AG04449 (cell line): ENCODE measurements at regions not wholly inside any gene's neighbourhood (a gene's known extent, or its start where the extent isn't known, plus 50 kb on each side); places are given as distances from the start of the nearest gene placed in this dataset.

Experiments used
- CTCF ChIA-PET: fragments of 350-600 bp; formaldehyde crosslinking; extraction: SDS; loops from one replicate; lab custom pipeline; 2021; ENCODE audit warnings: antibody characterized with exemption; lab: Yijun Ruan, JAX
- POLR2A ChIA-PET: fragments of 400-600, 350-600 bp; formaldehyde crosslinking; extraction: SDS; loops from one replicate; lab custom pipeline; 2020; ENCODE audit warnings: antibody characterized with exemption, inconsistent platforms; lab: Yijun Ruan, JAX
- DNase-seq: peaks from one replicate; pipeline ENCODE4 v3.0.0-alpha.2; 2010; ENCODE audit warnings: low read depth, low spot score
- H3K4me3 ChIP-seq: 2 replicates; pipeline ENCODE4 v1.5.1; 2011; ENCODE audit warnings: low read depth, mild to moderate bottlenecking, control low read depth, low read length
- TF ChIP-seq, protein P1 (sequence below): IDR thresholded peaks from one replicate; pipeline ENCODE4 v1.5.1; 2011; ENCODE audit warnings: mild to moderate bottlenecking, moderate library complexity, low read length, control low read depth, inconsistent platforms; ENCODE audit not compliant: insufficient read depth; ENCODE audit errors: missing control alignments

DNA sequence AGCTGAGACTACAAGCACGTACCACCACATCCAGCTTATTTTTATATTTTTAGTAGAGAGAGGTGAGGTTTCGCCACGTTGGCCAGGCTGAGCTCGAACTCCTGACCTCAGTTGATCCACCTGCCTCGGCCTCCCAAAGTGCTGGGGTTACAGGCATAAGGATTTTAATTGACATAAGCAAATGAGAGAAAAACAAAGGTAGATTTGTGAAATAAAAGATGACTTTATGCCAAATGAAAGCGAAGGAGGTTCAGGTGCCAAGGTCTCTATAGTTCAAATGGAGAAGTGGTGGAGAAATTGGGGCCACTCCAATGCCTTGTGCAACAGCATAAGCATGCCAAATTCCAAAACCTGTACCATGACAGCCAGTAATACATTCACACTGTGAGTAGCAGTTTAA is 180.6 kb downstream of the MREG start:
- H3K4me3 ChIP-seq = no peak overlapping the region
- CTCF ChIA-PET = interaction anchor here (0.8 to 1.0 kb wide), 2 partner anchors 11 to 86 kb away, joined by 3 read pairs; no protein-coding TSS in a partner anchor
- POLR2A ChIA-PET = no interaction called here
- TF ChIP-seq, protein P1, sequence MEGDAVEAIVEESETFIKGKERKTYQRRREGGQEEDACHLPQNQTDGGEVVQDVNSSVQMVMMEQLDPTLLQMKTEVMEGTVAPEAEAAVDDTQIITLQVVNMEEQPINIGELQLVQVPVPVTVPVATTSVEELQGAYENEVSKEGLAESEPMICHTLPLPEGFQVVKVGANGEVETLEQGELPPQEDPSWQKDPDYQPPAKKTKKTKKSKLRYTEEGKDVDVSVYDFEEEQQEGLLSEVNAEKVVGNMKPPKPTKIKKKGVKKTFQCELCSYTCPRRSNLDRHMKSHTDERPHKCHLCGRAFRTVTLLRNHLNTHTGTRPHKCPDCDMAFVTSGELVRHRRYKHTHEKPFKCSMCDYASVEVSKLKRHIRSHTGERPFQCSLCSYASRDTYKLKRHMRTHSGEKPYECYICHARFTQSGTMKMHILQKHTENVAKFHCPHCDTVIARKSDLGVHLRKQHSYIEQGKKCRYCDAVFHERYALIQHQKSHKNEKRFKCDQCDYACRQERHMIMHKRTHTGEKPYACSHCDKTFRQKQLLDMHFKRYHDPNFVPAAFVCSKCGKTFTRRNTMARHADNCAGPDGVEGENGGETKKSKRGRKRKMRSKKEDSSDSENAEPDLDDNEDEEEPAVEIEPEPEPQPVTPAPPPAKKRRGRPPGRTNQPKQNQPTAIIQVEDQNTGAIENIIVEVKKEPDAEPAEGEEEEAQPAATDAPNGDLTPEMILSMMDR = no peak
- no peak for DNase-seq

DNA sequence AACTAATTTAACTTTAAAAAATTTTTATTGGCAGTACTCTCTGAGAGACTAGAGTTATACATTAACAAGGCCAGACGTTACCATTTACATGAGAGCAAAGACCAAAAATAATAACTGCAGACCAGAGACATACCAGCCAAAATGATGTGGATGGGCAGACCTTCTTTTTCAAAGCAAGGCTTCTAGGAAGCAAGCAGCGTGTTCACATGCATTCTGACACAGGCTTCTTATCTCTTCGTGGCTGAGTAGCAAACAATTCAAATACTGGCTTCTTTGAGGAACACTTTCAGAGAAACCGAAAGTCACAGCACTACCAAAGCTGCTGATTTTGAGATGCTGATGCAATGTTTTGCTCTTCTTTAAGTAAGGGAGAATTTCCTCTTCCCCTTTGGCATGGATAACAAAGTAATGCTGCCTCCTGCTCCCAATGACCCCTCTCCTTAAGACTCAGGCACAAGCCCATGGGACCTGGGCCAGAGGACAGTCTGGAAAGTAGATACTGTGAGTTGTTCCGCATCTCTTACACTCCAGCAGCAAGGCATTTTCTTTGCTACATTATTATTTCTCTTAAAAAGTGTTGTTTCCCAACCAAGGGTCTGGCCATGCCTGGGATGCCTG is 181.9 kb downstream of the MREG start:
- DNase-seq = no peak
- TF ChIP-seq, protein P1 = no peak
- no peak overlapping the region for H3K4me3 ChIP-seq
- ChIA-PET CTCF (interaction anchor here (1.3 to 1.9 kb wide), 3 partner anchors 10 to 454 kb away, joined by 3 to 5 read pairs (median 5); no protein-coding TSS in a partner anchor), POLR2A (no interaction called here)

DNA sequence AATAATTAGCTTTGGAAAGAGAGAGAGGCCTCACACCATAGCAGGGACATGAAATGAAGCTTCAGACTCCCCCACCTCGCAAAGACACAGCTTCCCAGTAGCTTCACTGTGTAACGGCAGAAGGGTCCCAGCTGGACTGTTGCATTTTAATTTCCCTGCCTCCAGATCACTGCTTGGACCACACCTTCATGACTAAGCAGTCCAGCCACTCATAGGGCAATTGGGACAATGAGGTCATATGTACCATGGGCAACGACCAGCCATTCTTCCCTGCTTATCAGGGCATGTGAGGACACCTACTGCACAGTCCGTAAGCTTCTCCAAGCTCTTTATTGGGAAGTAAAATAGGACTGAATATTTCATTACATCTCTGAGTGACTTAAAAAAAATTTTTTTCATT is 183.0 kb downstream of the MREG start:
- DNase-seq = no peak
- TF ChIP-seq, protein P1 = no peak
- POLR2A ChIA-PET = no interaction called here
- no peak overlapping the region for H3K4me3 ChIP-seq
- CTCF ChIA-PET = interaction anchor here (0.9 to 1.9 kb wide), 11 partner anchors 9 to 452 kb away, joined by 3 to 5 read pairs (median 4); no protein-coding TSS in a partner anchor

DNA sequence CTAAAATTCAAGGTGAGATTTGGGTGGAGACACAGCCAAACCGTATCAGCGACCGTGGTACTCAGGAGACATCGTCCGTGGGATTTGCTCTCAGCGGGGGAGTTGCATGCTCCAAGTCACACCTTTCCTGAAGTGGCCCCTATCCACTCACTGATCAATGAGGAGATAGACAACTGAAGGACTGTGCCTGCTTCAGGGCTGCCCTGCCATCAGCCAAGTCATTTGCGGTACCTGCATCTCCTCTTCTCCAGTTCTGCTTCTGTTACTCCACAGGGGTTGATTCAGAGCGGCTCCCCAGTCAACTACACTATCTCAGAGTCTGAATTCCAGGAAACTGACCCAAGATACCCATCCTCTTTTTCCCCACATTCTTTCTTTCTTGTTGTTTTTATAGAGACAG is 184.1 kb downstream of the MREG start:
- POLR2A ChIA-PET = no interaction called here
- CTCF ChIA-PET = interaction anchor here (1.0 to 1.9 kb wide), 7 partner anchors 8 to 89 kb away, joined by 3 to 15 read pairs (median 4); no protein-coding TSS in a partner anchor
- no peak overlapping the region for H3K4me3 ChIP-seq
- TF ChIP-seq, protein P1 = no peak
- no peak for DNase-seq

DNA sequence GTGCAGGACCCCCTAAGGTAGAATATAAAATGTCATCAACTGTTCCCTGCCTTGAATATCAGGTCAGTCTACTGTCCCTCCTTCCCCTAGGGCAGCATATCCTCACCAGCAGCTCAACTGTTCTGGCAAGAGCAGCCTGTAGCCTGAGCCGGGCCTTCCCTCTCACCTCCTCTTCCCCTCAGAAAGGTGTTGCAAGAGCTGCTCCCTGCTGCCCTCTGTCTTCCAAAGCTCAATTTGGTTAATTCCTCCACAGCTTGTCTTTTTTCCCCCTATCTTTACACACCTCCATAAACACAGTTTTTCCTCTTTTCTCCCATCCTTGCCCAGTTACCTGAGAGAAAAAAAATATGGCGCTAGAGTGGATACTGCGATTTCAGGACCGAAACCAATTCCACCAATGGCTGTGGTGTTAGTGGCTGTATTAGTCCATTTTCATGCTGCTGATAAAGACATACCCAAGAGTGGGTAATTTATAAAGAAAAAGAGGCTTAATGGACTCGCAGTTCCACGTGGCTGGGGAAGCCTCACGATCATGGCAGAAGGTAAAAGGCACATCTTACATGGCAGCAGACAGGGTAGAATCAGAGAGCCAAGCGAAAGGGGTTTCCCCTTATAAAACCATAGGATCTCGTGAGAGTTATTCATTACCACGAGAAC is 184.7 kb downstream of the MREG start:
- no peak overlapping the region for H3K4me3 ChIP-seq
- TF ChIP-seq, protein P1 = peak; percentile 55
- DNase-seq = no peak
- CTCF ChIA-PET = interaction anchor here (0.6 to 1.9 kb wide), 30 partner anchors 8 to 376 kb away, joined by 3 to 15 read pairs (median 4); no protein-coding TSS in a partner anchor
- POLR2A ChIA-PET = interaction anchor here (0.6 kb wide), 1 partner anchor 226 kb away, joined by 3 read pairs; no protein-coding TSS in a partner anchor
